GM23338 (cell line): ENCODE measurements at regions not wholly inside any gene's neighbourhood (a gene's known extent, or its start where the extent isn't known, plus 50 kb on each side); places are given as distances from the start of the nearest gene placed in this dataset.

ENCODE experiments used
- ATAC-seq: fragments of 200-7000 bp; cut with Tn5 transposase; 3 replicates; pipeline ENCODE4 v1.9.1; 2020
- DNase-seq: peaks from one replicate; pipeline ENCODE4 v3.0.0-alpha.2; 2015; ENCODE audit warnings: low spot score
- H2AFZ ChIP-seq: fragments of 200-600 bp; sonication (generic); 2 replicates; pipeline ENCODE4 v1.8.0; 2016; ENCODE audit warnings: antibody characterized with exemption, mild to moderate bottlenecking, moderate library complexity
- H3F3A ChIP-seq: fragments of 200-600 bp; sonication (generic); replicated peaks from 2 replicates; pipeline ENCODE4 v1.8.0; 2017; ENCODE audit warnings: antibody characterized with exemption, mixed run types, low read depth
- H3K27ac ChIP-seq: fragments of 200-600 bp; sonication (generic); 2 replicates; pipeline ENCODE4 v1.6.1; 2016; ENCODE audit warnings: low read depth
- H3K27me3 ChIP-seq: fragments of 200-600 bp; sonication (generic); 2 replicates; pipeline ENCODE4 v1.8.0; 2016; ENCODE audit warnings: mild to moderate bottlenecking, mixed run types, moderate library complexity; ENCODE audit not compliant: insufficient read depth
- H3K36me3 ChIP-seq: fragments of 200-600 bp; sonication (generic); 2 replicates; pipeline ENCODE4 v1.8.0; 2016; ENCODE audit warnings: mild to moderate bottlenecking; ENCODE audit not compliant: insufficient read depth
- H3K4me1 ChIP-seq: fragments of 200-600 bp; sonication (generic); 2 replicates; pipeline ENCODE4 v1.8.0; 2016; ENCODE audit warnings: mild to moderate bottlenecking, moderate library complexity; ENCODE audit not compliant: insufficient read depth
- H3K4me2 ChIP-seq: fragments of 200-600 bp; sonication (generic); 2 replicates; pipeline ENCODE4 v1.7.1; 2017; ENCODE audit warnings: mixed run types
- H3K4me3 ChIP-seq: fragments of 200-600 bp; sonication (generic); 2 replicates; pipeline ENCODE4 v1.6.1; 2016; ENCODE audit warnings: mixed run types
- H3K79me2 ChIP-seq: fragments of 200-600 bp; sonication (generic); replicated peaks from 2 replicates; pipeline ENCODE4 v1.8.0; 2017; ENCODE audit warnings: mild to moderate bottlenecking; ENCODE audit not compliant: insufficient read depth
- H3K9me2 ChIP-seq: fragments of 200-600 bp; sonication (generic); 2 replicates; pipeline ENCODE4 v1.8.0; 2017; ENCODE audit not compliant: insufficient read depth
- H4K20me1 ChIP-seq: fragments of 200-600 bp; sonication (generic); replicated peaks from 2 replicates; pipeline ENCODE4 v1.8.0; 2017; ENCODE audit warnings: mild to moderate bottlenecking; ENCODE audit not compliant: insufficient read depth
- H3K27ac Mint-ChIP-seq: 2 replicates; pipeline ENCODE4 v1.8.0; 2020; ENCODE audit warnings: inconsistent platforms, mild to moderate bottlenecking, moderate library complexity, mixed read lengths
- H3K27me3 Mint-ChIP-seq: 3 replicates; pipeline ENCODE4 v1.8.0; 2022; ENCODE audit warnings: low read depth, mild to moderate bottlenecking, moderate library complexity, mixed read lengths, inconsistent platforms; ENCODE audit not compliant: insufficient read depth, poor library complexity
- H3K36me3 Mint-ChIP-seq: 3 replicates; pipeline ENCODE4 v1.8.0; 2021; ENCODE audit warnings: low read depth, mild to moderate bottlenecking, inconsistent platforms, moderate library complexity, mixed read lengths
- H3K4me1 Mint-ChIP-seq: 3 replicates; pipeline ENCODE4 v1.8.0; 2020; ENCODE audit warnings: mild to moderate bottlenecking, inconsistent platforms, mixed read lengths
- H3K4me3 Mint-ChIP-seq: 3 replicates; pipeline ENCODE4 v1.8.0; 2021; ENCODE audit warnings: moderate library complexity, mild to moderate bottlenecking, inconsistent platforms, mixed read lengths
- H3K9me3 Mint-ChIP-seq: 3 replicates; pipeline ENCODE4 v1.8.0; 2020; ENCODE audit warnings: moderate library complexity, mild to moderate bottlenecking, inconsistent platforms, mixed read lengths
- CREB1 ChIP-seq: fragments of 250-450 bp; sonication (Bioruptor Pico); IDR thresholded peaks from 2 replicates; pipeline ENCODE4 v1.5.0; 2020; ENCODE audit warnings: low read depth, mild to moderate bottlenecking, moderate library complexity
- CTCF ChIP-seq, 2 experiments: fragments of 200-600 bp in 1 of 2; sonication (generic) in 1 of 2; conservative IDR thresholded peaks; 2 replicates each; pipeline versions ENCODE4 v1.5.1 to v1.6.1; 2016 to 2017; ENCODE audit warnings: antibody characterized with exemption in 2 of 2, low read depth in 2 of 2, mild to moderate bottlenecking in 2 of 2, moderate library complexity in 1 of 2
- EZH2 ChIP-seq: fragments of 200-600 bp; sonication (generic); IDR thresholded peaks from one replicate; pipeline ENCODE4 v1.8.0; 2017; ENCODE audit warnings: antibody characterized with exemption, mild to moderate bottlenecking, low read depth; ENCODE audit not compliant: unreplicated experiment
- EZH2phosphoT487 ChIP-seq: fragments of 200-600 bp; sonication (generic); IDR thresholded peaks from one replicate; pipeline ENCODE4 v1.8.1; 2018; ENCODE audit warnings: antibody characterized with exemption; ENCODE audit not compliant: unreplicated experiment
- JUNB ChIP-seq: IDR thresholded peaks from one replicate; pipeline ENCODE4 v1.6.1; 2016; ENCODE audit warnings: antibody characterized with exemption; ENCODE audit not compliant: unreplicated experiment
- NANOG ChIP-seq: IDR thresholded peaks from 2 replicates; pipeline ENCODE4 v1.6.1; 2016; ENCODE audit warnings: antibody characterized with exemption, borderline replicate concordance
- POLR2AphosphoS5 ChIP-seq: IDR thresholded peaks from 2 replicates; pipeline ENCODE4 v1.6.1; 2016; ENCODE audit warnings: antibody characterized with exemption, low read depth
- REST ChIP-seq: IDR thresholded peaks from one replicate; pipeline ENCODE4 v1.6.1; 2018; ENCODE audit warnings: antibody characterized with exemption; ENCODE audit not compliant: unreplicated experiment
- STAT1 ChIP-seq: IDR thresholded peaks from one replicate; pipeline ENCODE4 v1.6.1; 2016; ENCODE audit warnings: antibody characterized with exemption; ENCODE audit not compliant: unreplicated experiment
- ZNF114 ChIP-seq: fragments of 250-450 bp; sonication (Bioruptor Pico); IDR thresholded peaks from 2 replicates; pipeline ENCODE4 v1.5.0; 2020; ENCODE audit warnings: mild to moderate bottlenecking, moderate library complexity
- ZNF331 ChIP-seq: fragments of 250-450 bp; sonication (Bioruptor Pico); IDR thresholded peaks from 2 replicates; pipeline ENCODE4 v1.5.0; 2020; ENCODE audit warnings: low read depth, mild to moderate bottlenecking, moderate library complexity
- TF ChIP-seq, protein P1 (sequence below): fragments of 250-450 bp; sonication (Bioruptor Pico); IDR thresholded peaks from 2 replicates; pipeline ENCODE4 v1.5.0; 2020; ENCODE audit warnings: mild to moderate bottlenecking, moderate library complexity
- TF ChIP-seq, protein P2 (sequence below): IDR thresholded peaks from 2 replicates; pipeline ENCODE4 v1.6.1; 2016; ENCODE audit warnings: antibody characterized with exemption

- H2AFZ ChIP-seq, result no peak overlapping the region
- H3K4me3 Mint-ChIP-seq, result no peak overlapping the region
- no peaks in the 10 kb centered on the region for H3K27me3 ChIP-seq
- peaks cover 4% of the 10 kb centered on the region; the same call in 1 of the 2 replicates for H3K9me2 ChIP-seq
- peaks cover 6% of the 10 kb centered on the region for H3K27me3 Mint-ChIP-seq
- no peaks in the 10 kb centered on the region for H3K36me3 ChIP-seq
- H3K27ac Mint-ChIP-seq, result no peak overlapping the region
- H3K4me1 Mint-ChIP-seq, result no peaks in the 10 kb centered on the region
- no peaks in the 10 kb centered on the region for H4K20me1 ChIP-seq
- H3K4me1 ChIP-seq, result no peaks in the 10 kb centered on the region
- H3K36me3 Mint-ChIP-seq, result no peaks in the 10 kb centered on the region
- H3K4me3 ChIP-seq, result no peak overlapping the region
- ATAC-seq (no peak), DNase-seq (no peak)
- no peak for TF ChIP-seq CREB1 (CRISPR knock-in tag)
- no peak for TF ChIP-seq JUNB
- TF ChIP-seq EZH2phosphoT487, result no peak
- TF ChIP-seq CTCF (conservative IDR thresholded peaks at IDR 0.05; ENCODE audit: low read depth in 2 of 2), result no peak
- TF ChIP-seq POLR2AphosphoS5, result no peak
- TF ChIP-seq ZNF114 (CRISPR knock-in tag), result no peak
- no peak for TF ChIP-seq EZH2
- no peak for TF ChIP-seq STAT1
- TF ChIP-seq REST, result no peak
- TF ChIP-seq NANOG, result no peak
- TF ChIP-seq, protein P1, sequence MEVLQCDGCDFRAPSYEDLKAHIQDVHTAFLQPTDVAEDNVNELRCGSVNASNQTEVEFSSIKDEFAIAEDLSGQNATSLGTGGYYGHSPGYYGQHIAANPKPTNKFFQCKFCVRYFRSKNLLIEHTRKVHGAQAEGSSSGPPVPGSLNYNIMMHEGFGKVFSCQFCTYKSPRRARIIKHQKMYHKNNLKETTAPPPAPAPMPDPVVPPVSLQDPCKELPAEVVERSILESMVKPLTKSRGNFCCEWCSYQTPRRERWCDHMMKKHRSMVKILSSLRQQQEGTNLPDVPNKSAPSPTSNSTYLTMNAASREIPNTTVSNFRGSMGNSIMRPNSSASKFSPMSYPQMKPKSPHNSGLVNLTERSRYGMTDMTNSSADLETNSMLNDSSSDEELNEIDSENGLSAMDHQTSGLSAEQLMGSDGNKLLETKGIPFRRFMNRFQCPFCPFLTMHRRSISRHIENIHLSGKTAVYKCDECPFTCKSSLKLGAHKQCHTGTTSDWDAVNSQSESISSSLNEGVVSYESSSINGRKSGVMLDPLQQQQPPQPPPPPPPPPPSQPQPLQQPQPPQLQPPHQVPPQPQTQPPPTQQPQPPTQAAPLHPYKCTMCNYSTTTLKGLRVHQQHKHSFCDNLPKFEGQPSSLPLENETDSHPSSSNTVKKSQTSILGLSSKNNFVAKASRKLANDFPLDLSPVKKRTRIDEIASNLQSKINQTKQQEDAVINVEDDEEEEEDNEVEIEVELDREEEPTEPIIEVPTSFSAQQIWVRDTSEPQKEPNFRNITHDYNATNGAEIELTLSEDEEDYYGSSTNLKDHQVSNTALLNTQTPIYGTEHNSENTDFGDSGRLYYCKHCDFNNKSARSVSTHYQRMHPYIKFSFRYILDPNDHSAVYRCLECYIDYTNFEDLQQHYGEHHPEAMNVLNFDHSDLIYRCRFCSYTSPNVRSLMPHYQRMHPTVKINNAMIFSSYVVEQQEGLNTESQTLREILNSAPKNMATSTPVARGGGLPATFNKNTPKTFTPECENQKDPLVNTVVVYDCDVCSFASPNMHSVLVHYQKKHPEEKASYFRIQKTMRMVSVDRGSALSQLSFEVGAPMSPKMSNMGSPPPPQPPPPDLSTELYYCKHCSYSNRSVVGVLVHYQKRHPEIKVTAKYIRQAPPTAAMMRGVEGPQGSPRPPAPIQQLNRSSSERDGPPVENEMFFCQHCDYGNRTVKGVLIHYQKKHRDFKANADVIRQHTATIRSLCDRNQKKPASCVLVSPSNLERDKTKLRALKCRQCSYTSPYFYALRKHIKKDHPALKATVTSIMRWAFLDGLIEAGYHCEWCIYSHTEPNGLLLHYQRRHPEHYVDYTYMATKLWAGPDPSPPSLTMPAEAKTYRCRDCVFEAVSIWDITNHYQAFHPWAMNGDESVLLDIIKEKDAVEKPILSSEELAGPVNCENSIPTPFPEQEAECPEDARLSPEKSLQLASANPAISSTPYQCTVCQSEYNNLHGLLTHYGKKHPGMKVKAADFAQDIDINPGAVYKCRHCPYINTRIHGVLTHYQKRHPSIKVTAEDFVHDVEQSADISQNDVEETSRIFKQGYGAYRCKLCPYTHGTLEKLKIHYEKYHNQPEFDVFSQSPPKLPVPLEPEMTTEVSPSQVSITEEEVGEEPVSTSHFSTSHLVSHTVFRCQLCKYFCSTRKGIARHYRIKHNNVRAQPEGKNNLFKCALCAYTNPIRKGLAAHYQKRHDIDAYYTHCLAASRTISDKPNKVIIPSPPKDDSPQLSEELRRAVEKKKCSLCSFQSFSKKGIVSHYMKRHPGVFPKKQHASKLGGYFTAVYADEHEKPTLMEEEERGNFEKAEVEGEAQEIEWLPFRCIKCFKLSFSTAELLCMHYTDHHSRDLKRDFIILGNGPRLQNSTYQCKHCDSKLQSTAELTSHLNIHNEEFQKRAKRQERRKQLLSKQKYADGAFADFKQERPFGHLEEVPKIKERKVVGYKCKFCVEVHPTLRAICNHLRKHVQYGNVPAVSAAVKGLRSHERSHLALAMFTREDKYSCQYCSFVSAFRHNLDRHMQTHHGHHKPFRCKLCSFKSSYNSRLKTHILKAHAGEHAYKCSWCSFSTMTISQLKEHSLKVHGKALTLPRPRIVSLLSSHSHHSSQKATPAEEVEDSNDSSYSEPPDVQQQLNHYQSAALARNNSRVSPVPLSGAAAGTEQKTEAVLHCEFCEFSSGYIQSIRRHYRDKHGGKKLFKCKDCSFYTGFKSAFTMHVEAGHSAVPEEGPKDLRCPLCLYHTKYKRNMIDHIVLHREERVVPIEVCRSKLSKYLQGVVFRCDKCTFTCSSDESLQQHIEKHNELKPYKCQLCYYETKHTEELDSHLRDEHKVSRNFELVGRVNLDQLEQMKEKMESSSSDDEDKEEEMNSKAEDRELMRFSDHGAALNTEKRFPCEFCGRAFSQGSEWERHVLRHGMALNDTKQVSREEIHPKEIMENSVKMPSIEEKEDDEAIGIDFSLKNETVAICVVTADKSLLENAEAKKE, result no peak
- TF ChIP-seq, protein P2, sequence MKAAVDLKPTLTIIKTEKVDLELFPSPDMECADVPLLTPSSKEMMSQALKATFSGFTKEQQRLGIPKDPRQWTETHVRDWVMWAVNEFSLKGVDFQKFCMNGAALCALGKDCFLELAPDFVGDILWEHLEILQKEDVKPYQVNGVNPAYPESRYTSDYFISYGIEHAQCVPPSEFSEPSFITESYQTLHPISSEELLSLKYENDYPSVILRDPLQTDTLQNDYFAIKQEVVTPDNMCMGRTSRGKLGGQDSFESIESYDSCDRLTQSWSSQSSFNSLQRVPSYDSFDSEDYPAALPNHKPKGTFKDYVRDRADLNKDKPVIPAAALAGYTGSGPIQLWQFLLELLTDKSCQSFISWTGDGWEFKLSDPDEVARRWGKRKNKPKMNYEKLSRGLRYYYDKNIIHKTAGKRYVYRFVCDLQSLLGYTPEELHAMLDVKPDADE, result no peak
- no peak for TF ChIP-seq ZNF331 (CRISPR knock-in tag)
- H3K9me3 Mint-ChIP-seq, result peaks cover 3% of the 10 kb centered on the region; the same call in 1 of the 3 replicates
- no peak overlapping the region for H3K27ac ChIP-seq
- H3F3A ChIP-seq, result no peaks in the 10 kb centered on the region
- no peak overlapping the region for H3K4me2 ChIP-seq
- H3K79me2 ChIP-seq, result no peaks in the 10 kb centered on the region
Measured at GRCh38 chr16:86848821-86849220, 270.5 kb downstream of the FOXL1 start.
